ENCODE measurements at regions not wholly inside any gene's neighbourhood (a gene's known extent, or its start where the extent isn't known, plus 50 kb on each side); places are given as distances from the start of the nearest gene placed in this dataset.
"Not testable (repeated sequence)": the region's sequence is repeated elsewhere in the genome, so short reads cannot be mapped to it uniquely, and the experiment has no call there.

DNA sequence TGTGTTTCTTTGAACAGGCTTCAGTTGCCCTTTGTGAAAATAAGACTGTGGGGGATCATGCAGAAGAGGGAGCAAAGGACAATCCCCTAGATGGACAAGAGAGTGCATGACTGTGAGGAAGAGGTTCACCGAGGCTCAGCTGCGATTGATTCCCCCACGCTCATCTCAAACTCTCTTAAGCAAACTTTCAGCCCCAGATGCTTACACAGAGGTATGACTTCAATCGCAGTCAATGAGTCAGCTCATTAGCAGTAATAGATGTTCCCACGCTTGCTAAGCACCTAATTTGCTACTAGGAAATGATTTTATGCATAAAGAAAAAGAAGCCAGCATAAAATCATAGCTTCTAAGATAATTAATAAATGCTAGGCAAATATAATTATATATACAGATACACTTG, 2256.1 kb upstream of the AGA start:
- Histone ChIP-seq H3K36me3 (ENCODE audit: insufficient read depth, low read length) (no peaks in the 10 kb centered on the region), H3K4me3 (ENCODE audit: low read depth in 1 of 2, low read length in 2 of 2) (no peak overlapping the region), H3K4me2 (ENCODE audit: insufficient read depth, low read length) (no peak overlapping the region), H2AFZ (ENCODE audit: low read depth, low read length) (no peak overlapping the region), H3K27me3 (ENCODE audit: insufficient read depth, low read length, poor library complexity) (no peaks in the 10 kb centered on the region), H3K4me1 (ENCODE audit: insufficient read depth, low read length) (no peaks in the 10 kb centered on the region), H3K9ac (ENCODE audit: low read depth, low read length) (no peak overlapping the region), H4K20me1 (ENCODE audit: insufficient read depth, low read length) (no peaks in the 10 kb centered on the region), H3K27ac (ENCODE audit: low read length) (no peak overlapping the region), H3K79me2 (ENCODE audit: insufficient read depth, low read length) (no peaks in the 10 kb centered on the region), H3K9me3 (ENCODE audit: insufficient read depth, low read length, severe bottlenecking) (no peaks in the 10 kb centered on the region)
- no peak for DNase-seq
- no peak for ATAC-seq (ENCODE audit: insufficient read depth, low read depth)
- TF ChIP-seq EZH2 (IDR thresholded peaks at IDR 0.05; ENCODE audit: borderline replicate concordance, low read depth, low read length, severe bottlenecking): no peak
- TF ChIP-seq, protein P1, sequence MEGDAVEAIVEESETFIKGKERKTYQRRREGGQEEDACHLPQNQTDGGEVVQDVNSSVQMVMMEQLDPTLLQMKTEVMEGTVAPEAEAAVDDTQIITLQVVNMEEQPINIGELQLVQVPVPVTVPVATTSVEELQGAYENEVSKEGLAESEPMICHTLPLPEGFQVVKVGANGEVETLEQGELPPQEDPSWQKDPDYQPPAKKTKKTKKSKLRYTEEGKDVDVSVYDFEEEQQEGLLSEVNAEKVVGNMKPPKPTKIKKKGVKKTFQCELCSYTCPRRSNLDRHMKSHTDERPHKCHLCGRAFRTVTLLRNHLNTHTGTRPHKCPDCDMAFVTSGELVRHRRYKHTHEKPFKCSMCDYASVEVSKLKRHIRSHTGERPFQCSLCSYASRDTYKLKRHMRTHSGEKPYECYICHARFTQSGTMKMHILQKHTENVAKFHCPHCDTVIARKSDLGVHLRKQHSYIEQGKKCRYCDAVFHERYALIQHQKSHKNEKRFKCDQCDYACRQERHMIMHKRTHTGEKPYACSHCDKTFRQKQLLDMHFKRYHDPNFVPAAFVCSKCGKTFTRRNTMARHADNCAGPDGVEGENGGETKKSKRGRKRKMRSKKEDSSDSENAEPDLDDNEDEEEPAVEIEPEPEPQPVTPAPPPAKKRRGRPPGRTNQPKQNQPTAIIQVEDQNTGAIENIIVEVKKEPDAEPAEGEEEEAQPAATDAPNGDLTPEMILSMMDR (IDR thresholded peaks at IDR 0.05; ENCODE audit: borderline replicate concordance, extremely low read depth, low read length, poor library complexity, severe bottlenecking): no peak

DNA sequence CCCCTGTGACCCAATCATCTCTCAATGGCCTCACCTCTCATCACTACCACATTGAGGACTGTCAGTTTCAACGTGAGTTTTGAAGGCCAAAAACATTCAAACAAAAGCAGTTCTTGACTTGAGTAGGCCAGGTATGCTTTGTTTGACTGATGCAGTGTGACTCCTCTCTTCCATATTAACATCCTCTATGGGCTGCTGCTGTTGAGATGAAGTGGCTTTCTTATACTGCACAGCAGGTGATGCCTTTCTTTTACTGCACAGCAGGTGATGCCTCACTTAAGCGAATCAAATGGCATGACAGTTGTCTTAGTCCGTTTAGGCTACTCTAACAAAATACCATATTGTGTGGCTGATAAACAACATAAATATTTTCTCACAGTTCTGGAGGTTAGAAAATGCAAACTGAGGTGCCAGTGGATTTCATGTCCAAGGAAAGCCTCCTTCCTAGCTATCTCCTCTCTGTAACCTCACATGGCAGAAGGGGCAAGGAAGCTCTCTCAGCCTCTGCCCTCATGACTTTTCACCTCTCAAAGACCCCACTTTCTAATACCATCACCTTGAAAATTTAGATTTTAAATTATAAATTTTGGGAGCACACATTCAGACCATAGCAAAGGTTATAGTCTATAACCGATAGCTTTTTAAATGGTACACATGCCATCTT, 2267.9 kb upstream of the AGA start:
- H3K9me3 ChIP-seq (ENCODE audit: insufficient read depth, low read length, severe bottlenecking): no peaks in the 10 kb centered on the region
- TF ChIP-seq EZH2 (IDR thresholded peaks at IDR 0.05; ENCODE audit: borderline replicate concordance, low read depth, low read length, severe bottlenecking): no peak
- TF ChIP-seq, protein P1 (IDR thresholded peaks at IDR 0.05; ENCODE audit: borderline replicate concordance, extremely low read depth, low read length, poor library complexity, severe bottlenecking): no peak
- no peaks in the 10 kb centered on the region for H3K27me3 ChIP-seq (ENCODE audit: insufficient read depth, low read length, poor library complexity)
- H3K4me1 ChIP-seq (ENCODE audit: insufficient read depth, low read length): no peaks in the 10 kb centered on the region
- no peak overlapping the region for H3K4me3 ChIP-seq (ENCODE audit: low read depth in 1 of 2, low read length in 2 of 2)
- H4K20me1 ChIP-seq (ENCODE audit: insufficient read depth, low read length): no peaks in the 10 kb centered on the region
- no peaks in the 10 kb centered on the region for H3K79me2 ChIP-seq (ENCODE audit: insufficient read depth, low read length)
- DNase-seq (no peak), ATAC-seq (ENCODE audit: insufficient read depth, low read depth) (no peak)
- no peak overlapping the region for H3K27ac ChIP-seq (ENCODE audit: low read length)
- no peak overlapping the region for H3K4me2 ChIP-seq (ENCODE audit: insufficient read depth, low read length)
- H3K9ac ChIP-seq (ENCODE audit: low read depth, low read length): no peak overlapping the region
- H2AFZ ChIP-seq (ENCODE audit: low read depth, low read length): no peak overlapping the region
- H3K36me3 ChIP-seq (ENCODE audit: insufficient read depth, low read length): no peaks in the 10 kb centered on the region

GRCh38 chr4:179719766-179720450, 2277.7 kb upstream of the AGA start:
- Histone ChIP-seq H3K9me3 (ENCODE audit: insufficient read depth, low read length, severe bottlenecking) (no peaks in the 10 kb centered on the region), H2AFZ (ENCODE audit: low read depth, low read length) (no peak overlapping the region), H3K4me2 (ENCODE audit: insufficient read depth, low read length) (no peak overlapping the region), H3K4me1 (ENCODE audit: insufficient read depth, low read length) (no peaks in the 10 kb centered on the region), H3K4me3 (ENCODE audit: low read depth in 1 of 2, low read length in 2 of 2) (no peak overlapping the region), H3K79me2 (ENCODE audit: insufficient read depth, low read length) (no peaks in the 10 kb centered on the region), H3K9ac (ENCODE audit: low read depth, low read length) (no peak overlapping the region), H4K20me1 (ENCODE audit: insufficient read depth, low read length) (no peaks in the 10 kb centered on the region), H3K27ac (ENCODE audit: low read length) (no peak overlapping the region), H3K27me3 (ENCODE audit: insufficient read depth, low read length, poor library complexity) (no peaks in the 10 kb centered on the region), H3K36me3 (ENCODE audit: insufficient read depth, low read length) (no peaks in the 10 kb centered on the region)
- ATAC-seq (ENCODE audit: insufficient read depth, low read depth): no peak
- TF ChIP-seq EZH2 (IDR thresholded peaks at IDR 0.05; ENCODE audit: borderline replicate concordance, low read depth, low read length, severe bottlenecking): no peak
- TF ChIP-seq, protein P1 (IDR thresholded peaks at IDR 0.05; ENCODE audit: borderline replicate concordance, extremely low read depth, low read length, poor library complexity, severe bottlenecking): no peak
- no peak for DNase-seq

DNA sequence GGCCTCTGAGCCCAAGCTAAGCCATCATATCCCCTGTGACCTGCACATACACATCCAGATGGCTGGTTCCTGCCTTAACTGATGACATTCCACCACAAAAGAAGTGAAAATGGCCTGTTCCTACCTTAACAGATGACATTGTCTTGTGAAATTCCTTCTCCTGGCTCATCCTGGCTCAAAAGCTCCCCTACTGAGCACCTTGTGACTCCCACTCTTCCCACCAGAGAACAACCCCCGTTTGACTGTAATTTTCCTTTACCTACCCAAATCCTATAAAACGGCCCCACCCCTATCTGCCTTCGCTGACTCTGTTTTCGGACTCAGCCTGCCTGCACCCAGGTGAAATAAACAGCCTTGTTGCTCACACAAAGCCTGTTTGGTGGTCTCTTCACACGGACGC, 2284.3 kb upstream of the AGA start:
- not testable (repeated sequence) for H4K20me1 ChIP-seq (ENCODE audit: insufficient read depth, low read length); ATAC-seq (ENCODE audit: insufficient read depth, low read depth); H3K27me3 ChIP-seq (ENCODE audit: insufficient read depth, low read length, poor library complexity); H3K79me2 ChIP-seq (ENCODE audit: insufficient read depth, low read length); H3K4me2 ChIP-seq (ENCODE audit: insufficient read depth, low read length); H3K36me3 ChIP-seq (ENCODE audit: insufficient read depth, low read length); H3K9ac ChIP-seq (ENCODE audit: low read depth, low read length); H3K27ac ChIP-seq (ENCODE audit: low read length); H3K9me3 ChIP-seq (ENCODE audit: insufficient read depth, low read length, severe bottlenecking); DNase-seq; H3K4me3 ChIP-seq (ENCODE audit: low read depth in 1 of 2, low read length in 2 of 2); H3K4me1 ChIP-seq (ENCODE audit: insufficient read depth, low read length); H2AFZ ChIP-seq (ENCODE audit: low read depth, low read length)
